HepG2 (cell line): ENCODE measurements at regions not wholly inside any gene's neighbourhood (a gene's known extent, or its start where the extent isn't known, plus 50 kb on each side); places are given as distances from the start of the nearest gene placed in this dataset.

Experiments
- FLYWCH1 ChIP-seq: sonication (generic); formaldehyde crosslinking; IDR thresholded peaks from 2 replicates; pipeline ENCODE4 v1.8.1; 2023; ENCODE audit warnings: mild to moderate bottlenecking, missing genetic modification reagents
- FOXJ3 ChIP-seq: sonication (generic); formaldehyde crosslinking; IDR thresholded peaks from 2 replicates; pipeline ENCODE4 v1.4.0; 2020; ENCODE audit warnings: missing genetic modification reagents, mild to moderate bottlenecking, borderline replicate concordance
- HMGXB4 ChIP-seq, 2 experiments: sonication (generic) in 1 of 2; formaldehyde crosslinking in 1 of 2; IDR thresholded peaks; 2 replicates each; pipeline versions ENCODE4 v1.4.0 to v1.6.1; 2018 to 2020; ENCODE audit warnings: missing genetic modification reagents in 2 of 2, borderline replicate concordance in 1 of 2, low read depth in 1 of 2, mild to moderate bottlenecking in 1 of 2, missing biosample characterization in 1 of 2
- SALL2 ChIP-seq: sonication (generic); formaldehyde crosslinking; IDR thresholded peaks from 2 replicates; pipeline ENCODE4 v1.8.1; 2023; ENCODE audit warnings: mild to moderate bottlenecking, missing genetic modification reagents, inconsistent platforms
- ZBTB7B ChIP-seq: sonication (generic); formaldehyde crosslinking; IDR thresholded peaks from 2 replicates; pipeline ENCODE4 v1.4.0; 2020; ENCODE audit warnings: missing genetic modification reagents
- ZFYVE20 ChIP-seq: sonication (generic); formaldehyde crosslinking; IDR thresholded peaks from 2 replicates; pipeline ENCODE4 v1.8.0; 2023; ENCODE audit warnings: low read depth, mild to moderate bottlenecking, moderate library complexity, missing genetic modification reagents, borderline replicate concordance
- ZNF577 ChIP-seq: sonication (generic); formaldehyde crosslinking; IDR thresholded peaks from 2 replicates; pipeline ENCODE4 v1.4.0; 2020; ENCODE audit warnings: mild to moderate bottlenecking, low read depth, missing genetic modification reagents, borderline replicate concordance
- ZNF709 ChIP-seq: sonication (generic); formaldehyde crosslinking; IDR thresholded peaks from 2 replicates; pipeline ENCODE4 v1.5.0; 2020; ENCODE audit warnings: mild to moderate bottlenecking, missing genetic modification reagents
- ZNF737 ChIP-seq: sonication (generic); formaldehyde crosslinking; IDR thresholded peaks from 2 replicates; pipeline ENCODE4 v1.5.0; 2020; ENCODE audit warnings: missing genetic modification reagents, mild to moderate bottlenecking, borderline replicate concordance
- ZXDC ChIP-seq: sonication (generic); formaldehyde crosslinking; IDR thresholded peaks from 2 replicates; pipeline ENCODE4 v1.5.0; 2020; ENCODE audit warnings: mild to moderate bottlenecking, missing genetic modification reagents

GRCh38 chr3:110344897-110345767 lies 726.5 kb upstream of the NECTIN3 start (continued):
- TF ChIP-seq HMGXB4 (CRISPR knock-in tag; IDR thresholded peaks at IDR 0.05; ENCODE audit: borderline replicate concordance in 1 of 2, low read depth in 1 of 2) (peak in 1 of 2 experiments; percentile 9; a peak in 1 of 4 replicates), ZNF737 (CRISPR knock-in tag) (no peak), ZNF577 (no peak), SALL2 (CRISPR knock-in tag) (no peak), ZXDC (CRISPR knock-in tag) (no peak), FLYWCH1 (CRISPR knock-in tag) (no peak), FOXJ3 (CRISPR knock-in tag) (peak; percentile 76; the same call in 1 of the 2 replicates), ZBTB7B (CRISPR knock-in tag) (no peak), ZNF709 (CRISPR knock-in tag) (no peak), ZFYVE20 (no peak)
